T-cell (primary cell): ENCODE measurements at regions not wholly inside any gene's neighbourhood (a gene's known extent, or its start where the extent isn't known, plus 50 kb on each side); places are given as distances from the start of the nearest gene placed in this dataset.
"Not testable (repeated sequence)": the region's sequence is repeated elsewhere in the genome, so short reads cannot be mapped to it uniquely, and the experiment has no call there.

Source experiments
- ATAC-seq, 4 experiments: fragments of 200-7000 bp in 3 of 4; fragments of 150-1000 bp in 1 of 4; cut with Tn5 transposase; replicated peaks in 1 of 4; 1 replicate in 3 of 4; 2 replicates in 1 of 4; pipeline ENCODE4 v1.10.0; 2021; ENCODE audit warnings: moderate library complexity in 3 of 4, mild to moderate bottlenecking in 2 of 4, moderate number of reproducible peaks in 1 of 4
- CTCF ChIA-PET, 2 donors: fragments of 300-600 bp; sonication (Branson Sonifier 250); formaldehyde crosslinking; loops; one replicate each; lab custom pipeline; 2022; ENCODE audit warnings: antibody characterized with exemption in 2 of 2; lab: Charles Lee
- POLR2A ChIA-PET, 2 donors: fragments of 300-600 bp; sonication (Branson Sonifier 250); formaldehyde crosslinking; loops; one replicate each; lab custom pipeline; 2022; ENCODE audit warnings: antibody characterized with exemption in 2 of 2; lab: Charles Lee
- DNase-seq, 35 experiments: peaks; one replicate each; pipeline versions ENCODE4 v3.0.0 to v3.0.0-alpha.2; 2013 to 2023
- H3K27ac ChIP-seq: one replicate; pipeline ENCODE4 v1.5.1; 2013; ENCODE audit warnings: low read length
- H3K27me3 ChIP-seq, 2 experiments: replicated peaks in 1 of 2; 1 replicate in 1 of 2; 2 replicates in 1 of 2; pipeline versions ENCODE4 v1.6.1 to v1.7.0; 2013; ENCODE audit warnings: low read length in 1 of 2, mixed read lengths in 1 of 2; ENCODE audit not compliant: control insufficient read depth in 2 of 2, insufficient read depth in 2 of 2; ENCODE audit errors: extremely low read depth in 1 of 2
- H3K36me3 ChIP-seq, 2 donors: 1 replicate in 1 of 2; 2 replicates in 1 of 2; pipeline versions ENCODE4 v1.6.1 to v1.7.0; 2013; ENCODE audit warnings: low read length in 1 of 2; ENCODE audit not compliant: control insufficient read depth in 2 of 2, insufficient read depth in 1 of 2; ENCODE audit errors: extremely low read depth in 1 of 2
- H3K4me1 ChIP-seq, 2 experiments: 1 replicate in 1 of 2; 2 replicates in 1 of 2; pipeline versions ENCODE4 v1.6.1 to v1.7.0; 2013; ENCODE audit warnings: low read length in 2 of 2, mixed read lengths in 1 of 2; ENCODE audit not compliant: insufficient read depth in 2 of 2, control insufficient read depth in 1 of 2; ENCODE audit errors: extremely low read depth in 1 of 2
- H3K4me3 ChIP-seq, 2 donors: 1 replicate in 1 of 2; 2 replicates in 1 of 2; pipeline versions ENCODE4 v1.5.1 to v1.7.0; 2013; ENCODE audit warnings: mild to moderate bottlenecking in 2 of 2, low read length in 1 of 2, moderate library complexity in 1 of 2; ENCODE audit not compliant: control insufficient read depth in 1 of 2; ENCODE audit errors: extremely low read depth in 1 of 2
- H3K9me3 ChIP-seq: 2 replicates; pipeline ENCODE4 v1.7.0; 2013
- H3K27ac Mint-ChIP-seq, 2 donors: one replicate each; pipeline ENCODE4 v1.8.0; 2020 to 2021; ENCODE audit warnings: mild to moderate bottlenecking in 2 of 2, mixed read lengths in 2 of 2
- H3K27me3 Mint-ChIP-seq, 2 donors: one replicate each; pipeline ENCODE4 v1.8.0; 2021 to 2022; ENCODE audit warnings: mixed read lengths in 2 of 2
- H3K36me3 Mint-ChIP-seq: one replicate; pipeline ENCODE4 v1.8.0; 2021; ENCODE audit warnings: mixed read lengths
- H3K4me1 Mint-ChIP-seq, 3 donors: one replicate each; pipeline ENCODE4 v1.8.0; 2020 to 2022; ENCODE audit warnings: mixed read lengths in 3 of 3, mild to moderate bottlenecking in 1 of 3
- H3K4me3 Mint-ChIP-seq, 3 donors: one replicate each; pipeline ENCODE4 v1.8.0; 2020 to 2022; ENCODE audit warnings: mild to moderate bottlenecking in 3 of 3, mixed read lengths in 3 of 3, moderate library complexity in 3 of 3
- H3K9me3 Mint-ChIP-seq, 3 donors: one replicate each; pipeline ENCODE4 v1.8.0; 2020 to 2022; ENCODE audit warnings: mixed read lengths in 3 of 3
- WGBS: methylation state at CpG from one replicate; pipeline ENCODE4 v1.1.5; 2013; ENCODE audit warnings: missing lambda C conversion rate; ENCODE audit not compliant: insufficient coverage; 5-methylcytosine and 5-hydroxymethylcytosine counted together

DNA sequence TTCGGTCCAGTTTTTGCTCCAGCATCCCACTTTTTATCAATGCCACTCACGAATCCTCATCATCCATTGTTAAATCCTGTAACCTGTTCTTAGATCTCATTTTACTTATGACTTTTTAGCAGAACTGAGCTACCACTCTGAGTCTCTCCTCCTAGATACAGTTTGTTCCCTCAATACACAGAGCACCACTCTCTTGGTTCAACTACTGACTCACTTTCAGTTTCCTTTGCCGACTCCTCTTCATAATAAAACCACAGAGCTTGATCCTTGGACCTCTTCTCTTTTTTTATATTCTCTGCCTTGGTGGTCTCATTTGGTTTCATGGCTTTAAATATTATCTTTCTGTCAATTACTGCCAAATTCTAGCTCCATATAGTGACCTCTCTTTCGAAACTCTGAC lies 150.3 kb downstream of the SLITRK5 start:
- H3K4me1 ChIP-seq, result no peaks in the 10 kb centered on the region
- H3K27ac ChIP-seq, result no peak overlapping the region
- no peak overlapping the region for H3K4me3 ChIP-seq
- no peak for ATAC-seq
- Mint-ChIP-seq H3K4me3 (no peak overlapping the region), H3K27me3 (no peaks in the 10 kb centered on the region), H3K36me3 (no peaks in the 10 kb centered on the region), H3K27ac (no peak overlapping the region), H3K9me3 (peaks cover 0 to 18% (median 10%) of the 10 kb centered on the region in 3 donors), H3K4me1 (no peaks in the 10 kb centered on the region)
- H3K9me3 ChIP-seq, result no peaks in the 10 kb centered on the region
- no peak for DNase-seq
- POLR2A ChIA-PET, result interaction anchor here in 1 of 2 donors (0.7 kb wide), 1 partner anchor 15 kb away, joined by 3 read pairs; no protein-coding TSS in a partner anchor
- CTCF ChIA-PET, result no interaction called here
- H3K36me3 ChIP-seq, result no peaks in the 10 kb centered on the region
- H3K27me3 ChIP-seq, result no peaks in the 10 kb centered on the region
- 80% methylated on average over 2 of the region's 4 CpGs for WGBS

- H3K4me3 ChIP-seq, H3K4me1 Mint-ChIP-seq, H3K27ac Mint-ChIP-seq, H3K27ac ChIP-seq, H3K4me1 ChIP-seq, H3K36me3 Mint-ChIP-seq, H3K9me3 ChIP-seq, ATAC-seq, H3K27me3 ChIP-seq, CTCF ChIA-PET, DNase-seq, H3K27me3 Mint-ChIP-seq, POLR2A ChIA-PET, H3K4me3 Mint-ChIP-seq, H3K36me3 ChIP-seq: not testable (repeated sequence)
- WGBS, result no CpG with 5 or more reads among the region's 2 CpGs
- peaks cover 0 to 16% (median 14%) of the 10 kb centered on the region in 3 donors for H3K9me3 Mint-ChIP-seq
These were observed 155.1 kb downstream of the SLITRK5 start for GRCh38 chr13:87826301-87826700.

DNA sequence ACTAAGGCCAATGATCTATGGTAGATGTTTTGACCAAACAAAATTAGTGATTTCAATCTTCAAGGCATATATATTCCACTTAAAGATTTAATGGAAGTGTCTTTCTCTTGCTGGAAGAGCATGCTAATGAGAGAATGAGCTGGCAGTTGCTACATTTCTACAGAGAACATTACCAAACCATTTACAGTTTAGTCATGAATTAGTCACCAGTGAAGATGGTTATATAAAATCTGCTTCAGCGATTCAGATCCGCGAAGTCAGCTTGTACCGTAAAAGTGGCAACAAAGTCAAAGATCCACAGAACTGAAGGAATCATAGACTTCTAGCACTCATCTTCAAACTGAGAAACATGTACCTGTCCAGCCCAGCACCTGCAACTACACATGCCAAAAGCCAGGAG lies 156.3 kb downstream of the SLITRK5 start:
- H3K4me3 ChIP-seq, result no peak overlapping the region
- Mint-ChIP-seq H3K27me3 (no peaks in the 10 kb centered on the region), H3K4me1 (no peaks in the 10 kb centered on the region), H3K9me3 (peaks cover 0 to 17% (median 9%) of the 10 kb centered on the region in 3 donors), H3K27ac (no peak overlapping the region), H3K4me3 (no peak overlapping the region), H3K36me3 (no peaks in the 10 kb centered on the region)
- WGBS, result no CpG with 5 or more reads among the region's 4 CpGs
- H3K9me3 ChIP-seq, result no peaks in the 10 kb centered on the region
- H3K27ac ChIP-seq, result no peak overlapping the region
- POLR2A ChIA-PET, result no interaction called here
- DNase-seq (no peak), ATAC-seq (no peak)
- no peaks in the 10 kb centered on the region for H3K27me3 ChIP-seq
- no peaks in the 10 kb centered on the region for H3K36me3 ChIP-seq
- no peaks in the 10 kb centered on the region for H3K4me1 ChIP-seq
- CTCF ChIA-PET, result no interaction called here

GRCh38 chr13:87837522-87837921 lies 166.4 kb downstream of the SLITRK5 start:
- no peak overlapping the region for H3K27ac ChIP-seq
- no peak overlapping the region for H3K4me3 ChIP-seq
- no peaks in the 10 kb centered on the region for H3K36me3 ChIP-seq
- H3K27me3 Mint-ChIP-seq, result no peaks in the 10 kb centered on the region
- H3K4me1 Mint-ChIP-seq, result peaks cover 0 to 12% (median 0%) of the 10 kb centered on the region in 3 donors
- no peaks in the 10 kb centered on the region for H3K4me1 ChIP-seq
- no peak overlapping the region for H3K4me3 Mint-ChIP-seq
- no peak overlapping the region for H3K27ac Mint-ChIP-seq
- CTCF ChIA-PET, result no interaction called here
- H3K27me3 ChIP-seq, result no peaks in the 10 kb centered on the region
- H3K36me3 Mint-ChIP-seq, result no peaks in the 10 kb centered on the region
- no peak for ATAC-seq
- DNase-seq, result no peak
- no peaks in the 10 kb centered on the region for H3K9me3 ChIP-seq
- POLR2A ChIA-PET, result no interaction called here
- H3K9me3 Mint-ChIP-seq, result peaks cover 0 to 17% (median 14%) of the 10 kb centered on the region in 3 donors
- no CpG with 5 or more reads among the region's 1 CpG for WGBS

GRCh38 chr13:87837946-87838345 lies 166.8 kb downstream of the SLITRK5 start:
- Histone ChIP-seq H3K4me3 (no peak overlapping the region), H3K27me3 (no peaks in the 10 kb centered on the region), H3K36me3 (no peaks in the 10 kb centered on the region), H3K4me1 (no peaks in the 10 kb centered on the region), H3K27ac (no peak overlapping the region), H3K9me3 (no peaks in the 10 kb centered on the region)
- Mint-ChIP-seq H3K4me3 (no peak overlapping the region), H3K4me1 (peaks cover 0 to 12% (median 0%) of the 10 kb centered on the region in 3 donors), H3K27me3 (no peaks in the 10 kb centered on the region), H3K9me3 (peaks cover 0 to 17% (median 12%) of the 10 kb centered on the region in 3 donors), H3K27ac (no peak overlapping the region), H3K36me3 (no peaks in the 10 kb centered on the region)
- ChIA-PET CTCF (interaction anchor here in 1 of 2 donors (0.6 kb wide), 1 partner anchor 58 kb away, joined by 3 read pairs; no protein-coding TSS in a partner anchor), POLR2A (no interaction called here)
- DNase-seq, result no peak
- 100% methylated on average over 1 of the region's 1 CpG for WGBS
- no peak for ATAC-seq

DNA sequence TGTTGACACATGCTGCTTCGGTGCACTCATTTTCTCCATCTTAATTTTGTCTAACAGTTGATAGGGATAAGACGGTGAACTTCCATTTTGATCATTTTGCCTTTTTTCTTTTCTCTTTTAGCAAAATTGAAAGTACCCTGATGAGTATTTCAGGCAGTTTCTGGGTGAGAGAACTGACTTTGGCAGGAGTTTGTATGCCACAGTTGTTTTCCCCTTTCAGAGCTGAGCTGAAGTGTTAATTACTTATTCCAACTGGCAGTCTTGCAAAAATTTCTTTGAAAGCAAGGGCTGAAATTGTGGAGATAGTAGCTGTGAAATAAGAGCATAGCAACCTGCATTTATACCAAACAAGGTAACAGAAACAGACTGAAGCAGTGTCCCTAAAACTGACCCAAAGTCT lies 180.2 kb downstream of the SLITRK5 start:
- ATAC-seq, result no peak
- no peaks in the 10 kb centered on the region for H3K36me3 ChIP-seq
- H3K27ac ChIP-seq, result no peak overlapping the region
- no CpG with 5 or more reads among the region's 2 CpGs for WGBS
- Mint-ChIP-seq H3K36me3 (no peaks in the 10 kb centered on the region), H3K4me1 (no peaks in the 10 kb centered on the region), H3K27ac (no peak overlapping the region), H3K4me3 (no peak overlapping the region), H3K27me3 (no peaks in the 10 kb centered on the region), H3K9me3 (peaks cover 9 to 39% (median 14%) of the 10 kb centered on the region in 3 donors)
- no peak for DNase-seq
- POLR2A ChIA-PET, result interaction anchor here in 1 of 2 donors (0.6 kb wide), 1 partner anchor 455 kb away, joined by 3 read pairs; no protein-coding TSS in a partner anchor
- H3K9me3 ChIP-seq, result no peaks in the 10 kb centered on the region
- H3K4me3 ChIP-seq, result no peak overlapping the region
- no peaks in the 10 kb centered on the region for H3K27me3 ChIP-seq
- CTCF ChIA-PET, result no interaction called here
- no peaks in the 10 kb centered on the region for H3K4me1 ChIP-seq

GRCh38 chr13:87855553-87855952 lies 184.4 kb downstream of the SLITRK5 start:
- no peaks in the 10 kb centered on the region for H3K27me3 ChIP-seq
- Mint-ChIP-seq H3K27ac (no peak overlapping the region), H3K4me1 (no peaks in the 10 kb centered on the region), H3K36me3 (no peaks in the 10 kb centered on the region), H3K4me3 (no peak overlapping the region), H3K9me3 (peaks cover 9 to 48% (median 17%) of the 10 kb centered on the region in 3 donors), H3K27me3 (no peaks in the 10 kb centered on the region)
- H3K36me3 ChIP-seq, result no peaks in the 10 kb centered on the region
- no peak for ATAC-seq
- H3K27ac ChIP-seq, result no peak overlapping the region
- H3K9me3 ChIP-seq, result no peaks in the 10 kb centered on the region
- DNase-seq, result no peak
- ChIA-PET CTCF (no interaction called here), POLR2A (no interaction called here)
- WGBS, result no CpG with 5 or more reads among the region's 2 CpGs
- no peak overlapping the region for H3K4me3 ChIP-seq
- H3K4me1 ChIP-seq, result no peaks in the 10 kb centered on the region
